HG03045 (cell line): ENCODE measurements at regions not wholly inside any gene's neighbourhood (a gene's known extent, or its start where the extent isn't known, plus 50 kb on each side); places are given as distances from the start of the nearest gene placed in this dataset.

Experiments
- ATAC-seq: cut with Tn5 transposase; IDR thresholded peaks from one replicate; pipeline ENCODE4 v1.9.1; 2021; ENCODE audit warnings: mild to moderate bottlenecking, moderate library complexity; ENCODE audit not compliant: unreplicated experiment

DNA sequence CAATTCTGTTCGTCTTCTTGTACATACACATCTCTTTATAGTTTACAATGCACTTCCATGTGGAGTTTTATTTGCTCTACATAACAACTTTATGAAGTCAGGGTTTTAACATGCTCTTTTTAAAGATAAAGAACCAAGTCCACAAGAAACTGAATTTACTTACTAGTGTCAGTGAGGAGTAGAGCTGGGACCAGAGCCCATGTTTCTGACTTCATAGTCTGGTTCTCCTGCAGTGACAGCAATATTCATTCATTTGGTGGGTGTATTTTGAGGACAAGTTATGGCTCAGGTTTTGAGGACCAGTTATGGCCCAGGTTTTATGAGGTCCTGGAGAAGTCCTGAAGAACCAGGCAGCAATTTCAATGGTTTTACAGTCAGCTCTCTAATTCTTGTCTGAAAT lies 481.9 kb upstream of the TNC start:
- ATAC-seq: no peak

DNA sequence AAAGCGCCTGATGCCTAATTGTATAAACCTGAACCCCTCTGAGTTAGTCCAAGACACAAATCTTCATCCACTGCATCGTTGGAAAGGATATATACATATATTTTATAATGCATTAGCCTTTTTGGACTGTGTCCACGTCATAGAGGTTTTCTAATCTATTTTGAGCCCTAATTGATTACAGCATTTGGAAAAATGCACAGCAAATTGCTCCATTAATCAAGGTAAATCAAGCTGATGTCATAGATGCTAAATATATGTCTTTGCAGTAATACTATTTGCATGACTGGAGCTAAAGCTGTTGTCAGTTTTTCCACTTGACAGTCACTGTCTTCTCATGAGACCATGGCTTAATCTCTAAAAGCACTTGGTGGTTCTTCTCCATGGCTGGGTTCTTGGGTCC lies 483.5 kb upstream of the TNC start:
- no peak for ATAC-seq

DNA sequence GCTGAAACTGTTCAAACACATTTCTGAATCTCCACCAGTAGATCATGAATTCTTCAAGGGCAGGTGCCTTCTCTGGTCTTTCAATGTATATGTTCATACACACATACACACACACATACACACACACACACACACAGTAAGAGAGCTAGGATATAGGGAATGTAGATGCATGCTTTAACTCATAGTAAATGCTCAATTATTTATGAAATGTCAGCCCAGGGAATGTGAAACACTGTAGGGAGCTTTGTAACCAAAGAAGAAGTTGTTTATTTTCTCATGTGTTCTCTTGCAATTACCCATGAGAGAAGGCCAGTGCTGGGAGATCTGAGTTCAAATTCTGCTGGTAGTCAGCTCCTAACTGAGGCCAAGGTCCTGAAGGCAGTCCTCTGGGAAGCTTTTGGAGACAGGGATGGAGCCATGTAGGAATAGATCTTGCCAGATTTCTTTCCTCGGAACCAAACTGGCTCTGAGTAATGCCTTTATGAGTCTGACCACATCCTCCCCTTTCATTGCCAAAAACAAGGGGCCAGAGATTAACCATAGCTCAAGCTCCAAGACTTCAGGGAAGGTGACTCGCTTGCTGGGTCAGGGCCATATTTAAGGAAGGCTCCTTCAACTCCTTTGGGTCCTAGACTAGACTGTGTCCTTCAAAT lies 487.0 kb upstream of the TNC start:
- no peak for ATAC-seq

DNA sequence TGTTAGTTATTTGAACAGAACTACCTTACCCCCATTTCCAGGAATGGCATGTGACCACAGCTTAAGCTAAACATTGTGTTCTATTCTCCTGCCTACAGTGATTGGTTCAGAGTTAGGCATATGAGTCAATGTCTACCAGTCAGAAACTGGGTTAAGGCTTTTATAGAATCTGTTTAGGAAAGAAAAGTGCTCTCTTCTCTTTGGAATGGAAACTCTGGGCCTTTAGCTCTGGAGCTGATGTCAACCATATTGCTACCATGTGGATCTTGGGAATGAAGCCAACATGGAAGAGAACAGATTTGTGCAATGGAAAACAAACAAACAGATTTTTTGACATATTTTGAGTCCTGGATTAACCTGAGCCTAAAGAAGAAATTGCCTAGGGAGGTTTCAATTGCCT lies 488.9 kb upstream of the TNC start:
- no peak for ATAC-seq

DNA sequence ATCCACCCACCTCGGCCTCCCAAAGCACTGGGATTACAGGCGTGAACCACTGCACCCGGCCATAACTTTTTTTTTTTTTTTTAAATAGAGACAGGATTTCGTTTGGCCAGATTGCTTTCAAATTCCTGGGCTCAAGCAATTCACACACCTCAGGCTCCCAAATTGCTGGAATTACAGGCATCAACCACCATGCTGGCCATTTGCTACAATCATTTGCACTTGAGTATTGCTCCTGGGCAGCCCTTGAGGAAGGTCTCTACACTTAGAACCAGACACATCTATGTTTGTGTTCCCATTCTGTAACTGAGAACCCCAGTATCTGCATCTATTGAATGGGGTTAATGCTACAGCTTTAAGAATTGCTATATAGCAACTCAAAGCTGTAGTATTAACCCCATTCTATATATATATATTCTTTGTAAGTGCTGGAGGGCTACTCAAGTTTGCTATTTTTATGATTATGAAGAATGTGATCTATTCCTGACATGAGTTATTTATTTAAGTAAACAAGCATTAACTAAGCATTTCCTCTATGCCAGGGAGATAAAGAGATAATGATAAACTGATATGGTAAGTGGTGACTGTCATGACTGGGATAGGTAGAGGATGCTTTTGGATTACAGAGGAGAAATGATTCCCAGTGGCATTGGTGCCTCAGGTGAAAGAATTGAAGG lies 496.5 kb upstream of the TNC start:
- no peak for ATAC-seq

DNA sequence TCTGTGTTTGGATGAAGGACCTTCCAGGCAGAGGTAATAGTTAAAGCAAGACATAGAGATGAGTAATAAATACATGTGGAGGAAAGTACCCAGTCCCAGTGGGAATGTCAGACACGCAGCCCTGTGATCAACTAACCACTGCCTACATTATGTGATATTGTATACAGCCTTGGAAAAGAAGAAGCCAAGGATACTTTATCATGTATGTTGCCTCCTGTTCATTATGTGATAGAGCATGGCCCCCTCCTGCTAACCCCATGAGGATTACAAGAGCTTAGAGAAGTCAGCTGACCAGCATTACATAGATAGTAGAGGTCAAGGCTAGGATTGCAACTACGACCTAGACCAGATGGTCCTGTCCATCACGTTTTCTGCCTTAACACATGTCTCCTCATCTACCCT lies 497.0 kb upstream of the TNC start:
- ATAC-seq: no peak

DNA sequence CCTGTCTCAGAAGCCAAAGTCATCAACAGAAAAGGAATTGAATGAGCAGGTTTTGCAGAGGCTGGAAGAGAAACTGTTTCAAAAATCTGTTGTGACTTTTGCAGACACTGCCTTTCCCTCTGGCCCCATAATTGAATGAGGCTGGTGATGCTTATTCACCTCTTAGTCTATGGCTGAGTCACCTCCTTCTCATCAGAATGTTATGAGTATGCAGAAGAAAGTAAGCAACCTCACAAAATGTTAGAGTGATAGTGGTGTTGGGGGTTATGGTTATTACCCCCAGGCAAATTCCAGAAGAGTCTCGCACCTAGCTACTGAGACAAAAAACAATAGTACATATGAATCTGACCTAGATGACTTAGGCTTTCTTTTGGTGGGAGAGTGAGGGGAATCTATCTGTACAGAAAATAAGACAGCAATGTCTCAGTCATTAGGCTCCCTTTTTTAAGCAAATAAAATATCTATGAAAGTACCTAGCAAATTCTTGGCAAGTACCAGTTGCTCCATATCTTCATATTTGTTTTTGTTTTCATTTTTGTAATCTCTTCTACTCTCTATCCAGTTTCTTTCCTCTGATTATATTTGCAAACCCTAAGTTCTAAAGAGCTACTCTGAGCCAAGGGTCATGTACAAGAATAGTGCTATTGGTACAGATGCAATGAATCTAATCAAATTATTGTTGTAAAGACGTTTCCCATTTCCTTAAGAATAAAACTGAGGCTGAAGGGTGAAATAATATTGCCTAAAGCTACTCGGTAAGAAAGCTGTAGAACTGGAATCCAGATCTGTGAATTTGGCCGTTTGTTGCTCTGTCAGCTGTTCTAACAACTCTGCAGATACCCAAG lies 498.1 kb upstream of the TNC start:
- ATAC-seq: no peak

DNA sequence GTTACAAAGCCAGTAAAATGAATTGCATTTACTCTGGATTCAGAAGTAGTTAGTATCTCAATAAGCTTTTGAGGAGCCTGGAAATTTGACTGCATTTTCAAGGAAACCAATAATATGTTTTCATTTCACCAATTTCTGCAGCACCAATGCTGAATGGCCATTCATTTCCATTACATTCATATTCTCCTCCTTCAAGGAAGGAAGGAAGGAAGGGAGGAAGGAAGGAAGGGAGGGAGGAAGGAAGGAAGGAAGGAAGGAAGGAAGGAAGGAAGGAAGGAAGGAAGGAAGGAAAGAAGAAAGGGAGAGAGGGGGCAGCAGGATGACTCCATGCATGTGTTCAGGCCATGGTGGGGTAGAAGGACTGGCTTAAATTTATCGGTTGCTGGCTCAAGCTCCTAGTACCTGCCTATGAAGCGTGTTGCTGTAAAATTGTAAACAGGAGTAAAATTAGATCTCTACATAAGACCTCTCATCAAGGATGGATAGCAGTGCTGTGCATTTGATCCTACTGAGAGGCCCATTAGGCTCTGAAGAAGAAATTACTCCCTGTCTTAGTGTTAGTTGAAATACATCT lies 498.8 kb upstream of the TNC start:
- no peak for ATAC-seq

DNA sequence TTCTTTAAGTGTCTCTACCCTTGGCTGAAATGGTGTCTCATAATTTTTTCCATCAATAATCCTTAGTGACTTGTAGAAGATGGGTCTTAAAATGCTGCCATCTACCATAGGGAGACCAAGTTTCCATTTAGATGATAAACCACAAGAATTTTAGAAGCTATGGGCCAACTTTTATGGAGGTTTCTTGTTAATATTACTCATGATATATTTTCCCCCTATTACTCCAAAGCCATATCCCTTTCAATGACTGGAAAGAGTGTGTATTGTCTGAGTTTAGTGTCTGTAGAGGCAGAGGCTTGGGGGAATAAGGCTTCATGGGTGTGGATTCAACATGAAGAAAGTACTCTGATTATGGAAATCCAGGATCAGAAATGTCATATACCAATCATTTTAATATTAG lies 507.3 kb upstream of the TNC start:
- ATAC-seq: no peak

DNA sequence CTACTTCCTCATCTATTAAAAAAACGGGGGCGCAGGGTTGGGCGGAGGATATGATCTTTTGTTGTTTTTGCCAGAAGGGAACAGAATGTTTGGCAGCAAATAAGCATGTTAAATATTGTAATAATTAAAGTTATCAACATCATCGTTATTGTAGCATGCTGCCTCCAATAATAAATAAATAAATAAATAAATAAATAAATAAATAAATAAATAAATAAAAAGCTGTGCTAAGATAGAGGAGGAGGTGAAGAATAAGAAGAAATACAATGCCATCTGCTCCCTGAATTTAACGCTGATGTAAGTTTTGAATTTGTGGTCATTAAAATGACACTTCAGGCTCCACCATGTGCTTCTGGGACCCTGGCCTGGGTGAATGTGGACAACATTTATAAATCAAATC lies 508.0 kb upstream of the TNC start:
- ATAC-seq: no peak

DNA sequence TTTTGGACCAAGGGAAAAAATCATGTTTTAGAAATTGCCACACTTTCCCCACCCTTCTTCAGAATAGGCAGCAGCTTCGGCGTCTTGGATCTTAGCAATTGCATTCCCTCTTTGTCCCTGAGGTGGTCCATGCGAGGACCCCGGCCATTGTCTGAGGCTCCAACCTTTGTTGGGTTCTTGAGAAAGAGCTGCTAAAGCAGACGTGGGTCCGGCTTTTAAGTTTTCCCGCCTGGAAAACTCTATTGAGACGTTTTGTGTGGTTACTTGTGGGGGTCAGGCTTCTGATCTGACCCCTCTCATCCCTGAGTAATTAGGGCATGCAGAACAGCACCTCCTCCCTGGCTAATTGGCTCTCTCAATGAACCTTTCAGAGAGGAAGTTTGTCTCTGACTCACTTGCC lies 509.6 kb upstream of the TNC start:
- ATAC-seq: no peak

DNA sequence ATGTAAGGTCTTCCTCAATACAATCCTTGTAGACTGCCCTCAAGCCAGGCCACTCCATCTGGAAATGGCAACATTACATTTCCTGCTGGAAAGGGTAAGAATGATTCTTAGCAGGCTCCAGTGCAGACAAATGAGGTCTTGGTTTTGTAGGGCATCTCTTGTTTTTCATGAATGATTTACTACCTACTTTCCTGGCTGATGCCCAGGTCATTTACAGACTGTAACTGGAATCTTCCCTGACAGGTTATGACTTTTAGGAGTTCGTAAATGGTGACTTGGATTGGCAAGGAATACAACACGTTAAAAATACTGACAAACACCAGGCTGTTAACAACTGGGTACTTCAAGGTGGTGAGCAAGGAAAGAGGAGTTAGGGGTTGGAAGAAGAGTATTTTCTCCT lies 510.5 kb upstream of the TNC start:
- ATAC-seq: no peak

DNA sequence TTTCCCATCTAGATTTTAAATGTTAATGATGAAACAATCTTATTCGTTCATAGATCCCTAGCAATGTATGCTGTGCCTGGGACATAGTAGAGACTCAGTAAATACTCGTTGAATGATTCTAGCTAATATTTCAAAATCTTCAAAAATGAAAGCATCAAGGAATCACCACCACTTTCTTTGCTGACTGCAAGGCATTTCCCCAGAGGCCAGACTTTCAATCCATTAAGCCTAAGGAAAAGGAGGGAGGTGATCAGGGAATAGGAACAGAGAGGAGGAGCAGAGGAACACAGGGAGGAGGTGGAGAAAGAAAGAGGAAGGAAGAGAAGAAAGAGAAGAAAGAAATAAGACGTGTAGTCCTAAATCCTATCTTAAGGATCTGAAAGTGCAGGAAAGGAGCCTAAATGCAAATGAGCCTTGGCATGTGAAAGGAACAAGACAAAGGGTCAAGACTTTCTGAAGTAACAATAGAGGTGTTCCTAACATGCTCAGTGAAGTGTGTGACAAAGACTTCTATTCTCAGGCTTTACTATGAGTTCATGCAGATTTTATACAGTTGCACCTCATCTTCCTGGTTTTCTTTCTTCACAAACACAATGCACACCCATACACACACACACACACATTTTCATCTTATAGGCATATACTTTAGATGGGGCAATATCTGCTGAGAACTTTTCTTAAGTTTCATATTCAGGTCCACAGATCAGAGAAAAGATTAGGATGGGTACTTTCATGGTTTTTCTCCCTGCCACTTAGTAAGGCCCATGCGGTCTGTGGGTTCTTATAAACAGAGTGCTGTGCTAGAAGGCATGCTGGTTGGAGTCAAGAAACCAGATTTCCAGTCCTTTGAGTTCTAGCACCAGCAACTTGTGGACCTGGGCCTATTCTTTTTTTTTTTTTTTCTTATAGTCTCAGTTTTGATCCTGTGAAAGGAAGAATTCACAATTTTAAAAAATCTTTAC lies 512.2 kb upstream of the TNC start:
- no peak for ATAC-seq

DNA sequence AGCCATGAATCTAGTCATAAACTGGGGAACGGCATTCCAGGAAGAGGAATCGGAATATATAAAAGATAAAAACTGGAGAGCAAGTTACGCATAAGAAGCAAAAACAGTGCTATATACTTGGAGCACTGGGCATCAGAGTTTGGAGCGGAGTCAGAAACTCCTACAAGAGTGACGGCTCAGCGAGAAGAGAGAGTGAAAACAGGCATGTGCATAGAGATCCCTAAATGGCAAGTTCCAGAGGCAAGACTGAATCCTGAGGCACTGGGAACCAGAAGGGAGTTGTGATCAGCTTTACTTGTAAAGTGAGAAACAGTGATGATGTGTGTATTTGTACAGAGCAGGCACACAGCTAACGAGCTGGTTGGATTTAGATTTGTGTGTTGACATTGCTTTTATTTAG lies 514.4 kb upstream of the TNC start:
- no peak for ATAC-seq

DNA sequence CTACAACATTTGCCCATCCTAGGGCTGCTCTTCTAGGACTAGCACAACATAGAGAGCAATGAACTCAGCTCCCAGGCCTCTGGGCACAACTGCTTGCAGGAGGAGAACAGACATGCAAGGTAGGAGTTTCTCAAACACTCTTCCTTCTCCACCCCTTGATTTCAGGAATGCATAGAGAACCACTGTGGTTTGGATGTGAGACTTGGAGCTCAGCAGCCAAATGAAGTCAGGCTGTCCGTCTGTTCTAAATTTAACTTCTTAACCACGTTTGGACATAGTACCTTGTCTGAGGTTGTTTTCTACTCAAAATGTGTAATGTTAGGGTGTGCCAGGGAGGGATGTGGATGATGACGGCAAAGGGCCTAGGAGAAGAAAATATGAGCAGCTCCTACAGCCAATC lies 515.1 kb upstream of the TNC start:
- no peak for ATAC-seq

DNA sequence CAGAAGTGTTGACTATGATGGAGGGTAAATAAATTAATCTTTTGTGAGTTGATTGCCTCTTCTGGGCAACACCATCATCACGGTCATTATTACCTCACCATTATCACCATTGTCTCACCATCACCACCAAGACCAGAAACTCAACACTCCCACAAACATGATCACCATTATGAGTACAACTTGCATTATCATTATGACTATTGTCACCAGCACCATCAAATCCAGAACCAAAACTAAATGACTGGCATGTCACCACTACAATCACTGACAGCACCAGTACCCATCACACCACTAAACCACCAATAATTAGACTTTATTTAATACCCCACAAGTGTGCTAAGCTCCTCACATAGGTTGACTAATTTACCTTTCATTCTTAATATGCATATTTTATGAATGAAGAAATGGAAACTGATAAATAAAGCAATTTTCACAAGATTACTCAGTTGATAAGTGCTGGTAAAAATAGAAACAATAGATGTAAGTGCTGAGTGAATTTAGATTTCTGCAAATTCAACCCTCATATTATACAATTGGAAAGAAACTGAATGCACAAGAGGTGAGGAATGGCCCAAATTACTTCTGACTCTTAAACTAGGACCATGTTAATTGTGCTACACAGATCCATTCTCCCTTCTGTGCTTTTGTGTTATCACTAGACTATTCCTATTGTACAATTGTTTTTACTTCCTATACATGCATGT lies 517.8 kb upstream of the PAPPA start:
- no peak for ATAC-seq

DNA sequence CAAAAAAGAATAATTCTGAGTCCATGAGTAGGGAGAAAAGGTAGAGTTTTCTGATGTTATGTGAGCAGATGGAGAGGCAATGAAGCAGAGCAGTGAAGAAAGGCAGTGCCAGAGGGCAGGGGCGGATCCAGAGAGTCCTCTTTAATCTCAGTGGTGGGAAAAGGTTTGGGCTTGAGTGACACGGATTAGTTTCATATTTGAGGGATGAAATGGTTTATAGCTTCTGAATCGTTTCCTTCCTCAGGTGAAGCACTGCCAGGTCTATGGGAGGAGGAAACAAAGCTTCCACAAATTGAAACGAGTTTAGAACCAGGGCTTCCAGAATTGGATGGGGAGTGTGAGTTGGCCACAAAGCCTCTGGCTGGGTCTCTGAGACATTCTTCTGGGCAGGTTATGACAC lies 517.0 kb upstream of the PAPPA start:
- ATAC-seq: no peak

DNA sequence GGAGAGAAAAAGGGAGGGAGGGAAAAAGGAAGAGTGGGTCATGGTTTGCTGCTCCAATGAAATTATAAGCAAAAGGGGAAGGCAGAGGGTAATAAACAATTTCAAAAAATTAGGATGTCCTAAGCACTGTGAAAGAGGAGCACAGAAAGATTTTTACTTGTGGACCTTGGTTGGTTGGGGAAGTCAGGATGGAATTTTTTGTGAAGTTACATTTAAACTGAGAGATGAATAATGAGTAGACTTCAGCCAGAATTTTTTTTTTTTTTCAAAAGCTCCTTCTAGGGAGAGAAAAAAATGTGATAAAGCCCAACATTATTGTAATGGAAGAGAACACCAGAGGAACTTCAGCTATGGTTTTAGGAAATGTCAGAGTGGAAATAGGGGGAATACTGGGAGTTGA lies 515.9 kb upstream of the PAPPA start:
- ATAC-seq: no peak

DNA sequence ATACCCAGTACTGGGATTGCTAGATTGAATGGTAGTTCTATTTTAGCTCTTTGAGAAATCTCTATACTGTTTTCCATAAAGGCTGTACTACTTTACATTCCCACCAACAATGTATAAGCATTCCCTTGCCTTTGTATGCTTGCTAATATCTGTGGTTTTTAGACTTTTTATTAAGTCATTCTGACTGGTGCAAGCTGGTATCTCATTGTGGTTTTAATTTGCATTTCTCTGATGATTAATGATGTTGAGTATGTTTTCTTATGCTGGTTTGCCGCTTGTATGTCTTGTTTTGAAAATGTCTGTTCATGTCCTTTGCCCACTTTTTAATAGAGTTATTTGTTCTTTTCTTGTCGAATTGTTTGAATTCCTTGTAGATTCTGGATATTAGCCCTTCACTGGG lies 512.7 kb upstream of the PAPPA start:
- no peak for ATAC-seq

DNA sequence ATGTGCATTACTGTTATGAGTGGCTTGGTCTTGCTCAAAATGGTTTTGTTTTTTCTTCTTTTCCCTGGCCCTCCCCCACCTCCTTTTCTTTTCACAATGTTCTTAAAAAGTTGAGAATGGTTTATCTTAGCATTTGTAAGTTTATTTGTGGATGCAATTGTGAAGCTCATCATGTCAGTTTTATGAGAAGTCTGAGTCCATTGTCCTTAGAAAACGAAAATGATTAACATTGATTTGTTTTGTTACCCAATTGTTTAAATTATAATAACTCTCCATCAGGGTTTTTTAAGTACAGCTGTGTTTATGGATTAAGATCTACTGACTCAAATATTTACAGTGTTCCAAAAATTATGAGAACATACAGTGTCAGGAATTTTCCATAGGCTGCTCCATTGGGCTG lies 511.3 kb upstream of the PAPPA start:
- ATAC-seq: no peak
